ENCODE measurements at regions not wholly inside any gene's neighbourhood (a gene's known extent, or its start where the extent isn't known, plus 50 kb on each side); places are given as distances from the start of the nearest gene placed in this dataset.

DNA sequence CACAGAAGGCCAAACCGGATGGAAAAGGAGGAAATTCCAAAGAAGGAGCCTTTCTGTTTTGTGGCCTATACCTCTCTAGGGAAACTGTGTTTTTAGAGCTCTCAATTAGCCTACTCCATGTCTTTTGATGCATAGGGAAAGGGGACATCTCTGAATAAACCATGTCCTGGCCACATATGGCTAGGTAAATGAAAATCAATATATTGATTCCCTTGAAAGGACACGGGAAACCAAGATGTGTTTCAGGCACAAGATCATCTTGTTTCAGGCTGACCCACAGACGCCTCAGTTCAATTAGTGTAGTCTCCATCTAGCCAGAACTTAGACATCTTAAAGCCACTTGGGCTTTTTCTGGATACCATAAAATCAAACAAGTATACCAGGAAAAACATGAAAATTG is 363.1 kb downstream of the ENC1 start:
- no peak for DNase-seq

- no peak for DNase-seq
Observed at GRCh38 chr5:74275171-74275992, 365.1 kb downstream of the ENC1 start.

GRCh38 chr5:74274326-74274725 is 366.2 kb downstream of the ENC1 start:
- DNase-seq: no peak

GRCh38 chr5:74272831-74273451 is 367.6 kb downstream of the ENC1 start:
- DNase-seq: no peak

DNA sequence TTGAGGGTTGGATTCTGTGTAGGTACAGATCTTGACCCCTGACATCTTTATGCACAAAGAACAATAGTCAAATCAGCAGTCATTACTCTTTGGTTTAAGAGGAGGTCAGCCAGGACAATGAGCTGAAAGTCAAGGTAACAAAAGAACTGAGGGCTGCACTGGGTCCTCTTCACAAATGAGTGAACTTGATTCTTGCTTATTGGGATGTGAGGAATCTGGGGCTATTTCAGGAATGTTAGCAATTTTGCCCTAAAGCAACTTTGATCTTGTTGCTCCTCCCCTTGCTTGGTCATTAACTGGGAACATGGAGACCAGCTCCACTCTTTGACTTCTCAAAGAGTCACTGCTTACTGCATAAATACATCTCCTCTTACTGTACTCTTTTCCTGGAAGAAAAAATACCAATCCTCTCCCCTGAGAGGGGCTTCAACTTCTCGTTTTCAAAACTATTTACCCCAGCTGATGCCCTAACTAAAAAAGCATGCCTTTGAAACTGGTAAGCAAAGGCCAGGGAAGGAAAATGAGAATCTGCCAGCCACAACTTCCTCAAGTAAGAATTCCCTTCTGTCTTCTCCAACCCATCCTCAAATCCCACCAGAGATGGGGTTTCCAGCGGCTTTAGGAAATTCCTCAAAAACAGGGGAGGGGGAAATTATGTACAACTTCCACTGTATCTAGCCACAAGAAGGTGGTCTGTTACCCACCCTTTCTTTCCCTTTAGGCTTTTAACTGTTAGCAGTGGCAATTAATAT is 368.3 kb downstream of the ENC1 start:
- no peak for DNase-seq

- DNase-seq: no peak
Observed at GRCh38 chr5:74268297-74268696, 372.2 kb downstream of the ENC1 start.

GRCh38 chr5:74266836-74267235 is 373.7 kb downstream of the ENC1 start:
- DNase-seq: no peak

GRCh38 chr5:74266132-74266531 is 374.4 kb downstream of the ENC1 start:
- no peak for DNase-seq

DNA sequence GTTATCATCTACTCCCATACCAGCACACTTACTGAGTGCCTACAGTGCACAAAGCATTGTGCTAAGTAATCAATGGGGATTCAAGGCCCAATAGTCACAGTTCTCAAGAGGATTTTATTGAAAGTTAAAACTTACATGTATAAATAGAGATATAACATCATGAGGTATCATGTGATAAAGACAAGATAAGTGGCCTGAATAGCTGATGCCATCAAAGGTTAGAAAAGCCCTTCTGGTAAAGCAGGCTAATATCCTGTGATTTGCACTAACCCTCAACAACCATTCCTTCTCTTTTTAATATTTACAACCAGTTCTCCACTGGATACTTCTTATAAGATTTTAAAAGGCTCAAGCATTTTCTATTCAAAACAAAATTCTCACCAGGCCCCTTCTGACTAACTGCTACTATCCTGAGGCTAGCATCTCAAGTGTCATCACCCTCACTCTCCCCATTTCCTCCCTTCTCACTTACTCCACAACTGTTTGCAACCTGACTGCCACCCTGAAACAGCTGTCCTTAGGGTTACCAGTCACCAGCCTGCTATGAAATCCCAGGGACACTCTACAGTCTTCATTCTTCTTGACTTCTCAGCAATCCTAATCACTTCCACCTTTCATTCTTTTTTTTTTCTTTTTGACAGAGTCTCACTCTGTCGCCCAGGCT is 377.9 kb downstream of the ENC1 start:
- no peak for DNase-seq

GRCh38 chr5:74261866-74262265 is 378.7 kb downstream of the ENC1 start:
- DNase-seq: no peak

DNA sequence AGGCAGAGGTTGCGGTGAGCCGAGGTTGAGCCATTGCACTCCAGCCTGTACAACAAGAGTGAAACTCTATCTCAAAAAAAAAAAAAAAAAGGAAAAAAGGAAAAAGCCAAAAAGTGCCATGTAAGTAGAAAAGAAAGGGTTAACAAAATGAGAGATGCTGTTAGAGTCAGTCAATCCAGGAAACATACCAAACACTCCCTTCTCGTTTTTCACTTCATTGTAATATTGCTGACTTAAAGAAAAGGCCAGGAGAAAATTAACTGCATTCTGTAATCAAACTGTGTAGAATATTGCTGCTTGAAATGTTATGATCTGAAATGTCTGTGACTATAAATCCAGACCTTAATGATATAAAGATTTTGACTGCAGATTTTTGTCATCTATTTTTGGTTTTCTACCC is 379.1 kb downstream of the ENC1 start:
- DNase-seq: no peak

GRCh38 chr5:74259572-74259971 is 381.0 kb downstream of the ENC1 start:
- DNase-seq: no peak

DNA sequence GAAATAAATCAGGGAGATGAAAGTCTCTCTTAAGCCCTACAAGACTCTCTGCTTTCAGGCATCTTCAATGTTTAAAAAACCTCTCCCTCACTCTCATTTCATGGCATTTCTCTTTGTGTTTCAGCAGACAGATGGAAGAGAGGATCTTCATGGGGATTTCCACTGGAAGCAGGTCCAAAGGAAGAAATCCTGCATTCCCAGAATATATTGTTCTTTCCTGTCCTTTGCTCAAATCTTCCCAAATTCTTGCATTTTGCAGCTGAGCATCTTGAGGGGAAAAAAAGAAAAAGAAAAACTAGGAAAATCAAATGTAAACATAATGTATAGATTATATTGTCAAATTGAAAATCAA is 382.2 kb downstream of the ENC1 start:
- no peak for DNase-seq

GRCh38 chr5:74257645-74258313 is 382.7 kb downstream of the ENC1 start:
- no peak for DNase-seq

- DNase-seq: no peak
Observed at GRCh38 chr5:74257060-74257527, 383.4 kb downstream of the ENC1 start.

DNA sequence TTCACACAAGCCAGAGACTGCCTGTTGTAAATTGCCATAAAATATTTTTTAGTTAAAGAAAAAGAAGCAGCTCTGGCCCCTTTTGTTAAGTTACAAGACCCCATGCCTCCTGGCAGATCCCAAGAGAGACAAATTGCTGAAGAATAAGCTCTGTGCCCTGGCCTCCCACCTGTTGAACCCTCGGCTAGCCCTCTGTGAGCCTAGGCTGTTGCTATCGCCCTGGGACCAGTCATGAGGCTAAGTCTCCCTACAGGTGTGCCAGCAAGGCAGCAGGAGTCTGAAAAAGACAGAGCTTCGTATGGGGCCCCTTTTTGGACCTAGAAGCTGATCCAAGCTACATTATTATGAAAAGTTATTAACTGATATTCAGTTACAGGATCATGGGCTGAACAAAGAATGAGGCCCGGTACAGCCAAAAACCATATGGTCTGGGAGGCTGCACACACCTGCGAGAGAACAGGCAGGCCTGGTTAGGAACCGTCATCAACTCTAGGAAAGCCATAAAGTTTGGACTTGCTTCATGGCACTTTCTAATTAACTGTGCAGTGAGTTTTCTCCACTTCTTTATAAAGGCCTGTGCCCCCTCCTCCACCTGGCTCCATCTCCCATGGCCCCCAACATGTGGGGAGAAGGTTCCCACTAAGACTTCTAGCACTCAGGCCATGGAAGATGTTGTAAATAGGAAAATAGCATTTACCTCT is 384.7 kb downstream of the ENC1 start:
- no peak for DNase-seq

DNA sequence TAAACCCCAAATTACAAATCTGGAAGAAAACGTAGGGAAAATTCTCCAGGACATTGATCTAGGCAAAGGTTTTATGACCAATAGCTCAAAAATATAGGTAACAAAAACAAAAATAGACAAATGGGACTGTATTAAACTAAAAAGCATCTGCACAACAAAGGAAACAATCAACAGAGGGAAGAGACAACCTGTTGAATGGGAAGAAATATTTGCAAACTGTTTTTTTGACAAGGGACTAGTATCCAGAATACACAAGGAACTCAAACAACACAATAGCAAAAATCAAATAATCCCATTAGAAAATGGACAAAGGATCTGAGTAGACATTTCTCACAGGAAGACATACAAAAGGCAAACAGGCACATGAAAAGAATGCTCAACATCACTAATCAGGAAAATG is 386.3 kb downstream of the ENC1 start:
- DNase-seq: no peak

DNA sequence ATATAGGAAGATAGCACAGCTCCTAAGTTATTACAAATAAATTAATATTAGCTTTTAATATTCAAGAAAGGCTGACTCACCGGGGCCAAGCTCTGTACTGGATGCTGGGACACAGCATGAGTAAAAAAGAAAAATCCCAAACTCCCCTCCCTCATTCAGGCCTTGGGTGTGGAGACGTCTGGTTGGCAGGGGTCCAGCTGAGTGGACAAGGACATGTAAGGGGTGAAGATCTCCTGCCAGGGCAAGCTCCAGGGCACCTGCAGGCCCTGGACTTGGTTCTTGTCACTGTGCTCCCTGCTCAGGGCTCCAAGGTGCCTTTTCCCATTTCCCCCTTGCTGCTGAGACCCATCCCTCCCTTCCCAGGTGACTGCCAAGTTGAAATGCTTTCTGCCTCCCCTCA is 388.5 kb downstream of the ENC1 start:
- no peak for DNase-seq

- no peak for DNase-seq
Observed at GRCh38 chr5:74251141-74252035, 389.1 kb downstream of the ENC1 start.

DNA sequence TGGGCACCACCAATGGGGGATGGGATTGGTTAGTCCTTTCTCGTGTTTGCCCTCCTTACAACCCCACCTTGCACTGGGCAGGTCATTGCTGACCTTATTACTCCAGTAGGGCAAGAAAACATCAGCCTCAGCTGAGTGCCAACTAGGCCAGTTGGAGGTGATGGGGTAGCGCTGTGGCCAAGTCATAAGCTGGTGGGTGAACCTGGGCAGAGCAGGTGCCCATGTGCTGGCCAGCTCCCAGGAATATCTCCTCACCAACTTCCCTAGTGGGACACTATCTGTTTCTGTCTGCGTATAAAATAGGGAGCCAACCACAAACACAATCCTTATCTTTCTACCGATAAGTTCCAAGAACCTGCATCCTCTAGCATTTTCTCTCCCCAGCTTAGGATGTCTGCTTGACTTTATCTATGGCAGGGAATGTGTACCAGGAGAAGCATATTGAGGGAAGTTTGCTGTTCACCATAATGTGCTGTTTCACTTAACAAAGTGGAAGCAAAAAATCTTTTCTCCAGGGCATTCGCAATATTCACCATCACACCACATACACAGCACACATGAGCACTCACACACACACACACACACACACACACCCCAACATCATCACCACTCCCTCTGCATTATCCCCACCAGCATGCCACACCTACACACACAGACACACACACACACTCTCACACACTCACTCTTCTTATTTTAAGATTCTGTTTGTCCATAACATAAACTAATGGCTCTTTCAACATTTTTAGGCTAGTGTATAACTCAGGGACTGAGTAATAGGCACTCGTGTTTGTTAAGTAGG is 390.0 kb downstream of the ENC1 start:
- no peak for DNase-seq

Data from stimulated activated naive CD4-positive, alpha-beta T cell treated with Interleukin-2 at 50 U/mL for 16 hours (primary cell).